Spleen (tissue), 7 donors: ENCODE measurements at regions not wholly inside any gene's neighbourhood (a gene's known extent, or its start where the extent isn't known, plus 50 kb on each side); places are given as distances from the start of the nearest gene placed in this dataset.

ENCODE experiments used
- CTCF ChIP-seq, 11 experiments: fragments of 200-600 bp in 7 of 11; fragments of 450-650 bp in 4 of 11; sonication (generic) in 4 of 11; IDR thresholded peaks in 8 of 11; conservative IDR thresholded peaks in 3 of 11; 1 replicate in 7 of 11; 2 replicates in 4 of 11; pipeline versions ENCODE4 v1.4.0 to v1.8.0; 2016 to 2021; ENCODE audit warnings: antibody characterized with exemption in 11 of 11, inconsistent platforms in 4 of 11, mild to moderate bottlenecking in 1 of 11
- POLR2A ChIP-seq, 3 donors: fragments of 450-650 bp; IDR thresholded peaks; one replicate each; pipeline ENCODE4 v1.5.1; 2017; ENCODE audit warnings: antibody characterized with exemption in 3 of 3, mild to moderate bottlenecking in 1 of 3
- POLR2AphosphoS5 ChIP-seq, 3 donors: sonication (generic); formaldehyde crosslinking; IDR thresholded peaks; one replicate each; pipeline ENCODE4 v1.5.1; 2017; ENCODE audit warnings: antibody characterized with exemption in 3 of 3
- donor health status: DM: no; HTN: no; CAD: no; lungs with moderate emphysema.
- donor health status: DM: no; HTN: no; CAD: no.
- donor health status: DM: no; HTN: no; CAD: no.

GRCh38 chr6:170086639-170087420 lies 204.0 kb downstream of the DLL1 start:
- TF ChIP-seq CTCF (IDR thresholded peaks at IDR 0.05 in 8 of 11, conservative IDR thresholded peaks at IDR 0.05 in 3 of 11) = no peak
- TF ChIP-seq POLR2AphosphoS5 (IDR thresholded peaks at IDR 0.05) = no peak
- no peak for TF ChIP-seq POLR2A (IDR thresholded peaks at IDR 0.05)
